Fibroblast of skin of left quadriceps (primary cell): ENCODE measurements at regions not wholly inside any gene's neighbourhood (a gene's known extent, or its start where the extent isn't known, plus 50 kb on each side); places are given as distances from the start of the nearest gene placed in this dataset.
A peak's percentile ranks its signal among the peaks of the same experiment; 100 is the strongest.

Experiments used
- DNase-seq, 2 experiments: peaks; one replicate each; pipeline ENCODE4 v3.0.0-alpha.2; 2013; ENCODE audit warnings: low read depth in 2 of 2

DNA sequence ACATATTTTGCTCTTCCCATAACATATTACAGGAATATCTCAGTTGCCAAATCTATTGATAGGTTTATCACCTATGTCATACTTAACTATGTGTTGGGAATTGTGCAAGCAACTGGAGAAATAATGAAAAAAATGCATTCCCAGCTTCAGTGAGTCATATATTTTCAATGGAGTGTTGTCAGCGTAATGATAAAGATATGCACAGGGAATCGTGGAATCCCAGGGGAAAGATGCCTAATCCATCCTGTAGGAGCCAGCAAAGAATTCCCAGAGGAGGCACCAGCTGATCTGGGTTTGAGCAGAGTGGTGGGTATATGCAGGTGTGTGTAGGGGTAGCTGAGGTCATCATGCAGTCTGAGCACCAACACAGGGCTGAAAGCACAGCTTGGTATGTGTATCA is 213.3 kb upstream of the DAB1 start:
- DNase-seq, result peak; percentile 91

GRCh38 chr1:57633881-57634280 is 210.0 kb upstream of the DAB1 start:
- no peak for DNase-seq

DNA sequence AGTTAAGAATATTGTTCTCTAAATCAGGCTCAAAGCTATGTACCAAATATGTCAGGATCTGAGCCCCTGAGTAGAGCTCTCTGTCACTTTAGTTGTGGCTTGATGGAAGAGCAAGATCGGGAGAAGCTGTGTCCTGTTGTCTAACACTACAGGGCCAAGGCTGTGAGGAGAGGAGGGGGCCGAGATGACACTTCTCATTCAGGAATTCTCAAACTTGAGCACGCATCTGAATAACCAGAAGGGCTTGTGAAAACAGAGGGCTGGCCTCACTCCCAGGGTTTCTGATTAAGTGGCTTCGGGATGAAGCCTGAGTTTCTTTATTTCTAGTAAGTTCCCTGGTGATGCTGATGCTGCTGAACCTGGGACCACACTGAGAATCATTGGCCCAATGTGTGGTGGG is 209.2 kb upstream of the DAB1 start:
- no peak for DNase-seq

GRCh38 chr1:57632401-57632800 is 208.5 kb upstream of the DAB1 start:
- DNase-seq, result peak; percentile 9 to 13

DNA sequence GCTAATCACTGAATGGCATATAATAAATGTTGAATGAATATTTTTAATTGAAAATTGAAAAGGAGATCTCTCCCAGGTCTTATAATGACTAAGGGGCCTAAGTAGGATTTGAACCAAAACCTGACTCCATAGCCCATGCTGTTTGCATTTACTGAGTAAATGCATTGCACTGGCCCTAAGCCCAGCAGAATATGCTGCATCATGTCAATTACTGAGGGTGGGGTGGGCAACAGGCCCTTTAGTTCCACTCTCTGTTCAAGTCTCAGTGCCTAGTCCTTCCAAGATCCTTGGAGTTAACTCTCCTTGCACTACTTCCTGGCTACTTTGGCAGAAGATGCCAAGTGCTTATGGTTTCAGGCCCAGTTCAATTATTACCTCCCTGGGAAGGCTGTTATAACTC is 203.8 kb upstream of the DAB1 start:
- no peak for DNase-seq

GRCh38 chr1:57623791-57624538 is 200.1 kb upstream of the DAB1 start:
- no peak for DNase-seq

DNA sequence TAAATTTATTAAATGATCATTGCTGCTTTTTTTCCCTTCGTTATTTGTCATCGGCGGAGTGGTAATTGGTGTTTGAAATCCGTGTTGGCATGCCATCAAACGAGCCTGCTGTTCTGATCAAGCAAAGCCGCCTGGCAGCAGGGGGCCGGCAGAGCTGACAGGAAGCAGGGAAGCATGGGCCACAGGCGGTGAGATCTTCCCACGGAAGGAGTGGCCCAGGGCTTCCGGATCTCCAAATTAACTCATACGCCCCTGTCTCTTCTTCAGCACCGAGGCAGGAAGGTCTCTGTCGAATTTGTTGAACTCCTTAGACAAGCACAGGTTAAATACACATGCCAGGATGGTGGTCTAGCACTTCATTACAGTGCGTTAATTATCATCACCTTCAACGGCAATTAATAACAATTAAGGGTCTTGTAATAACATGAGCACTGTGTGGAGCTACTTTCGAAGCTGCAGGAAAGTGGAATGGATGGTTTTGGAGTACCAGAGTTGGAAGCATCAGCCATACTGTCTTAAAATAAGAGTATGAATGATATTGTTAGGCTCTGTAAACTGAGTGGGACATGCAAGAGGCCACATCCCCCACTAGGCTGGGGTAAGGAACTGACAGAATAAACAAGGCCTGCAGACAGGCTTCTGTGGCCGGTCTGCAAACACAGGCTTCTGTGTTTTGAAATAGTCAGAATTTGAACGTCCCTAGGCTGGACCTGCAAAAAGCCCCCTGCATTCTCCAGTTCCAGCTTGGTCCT is 199.4 kb upstream of the DAB1 start:
- peak; percentile 8 to 14 for DNase-seq

DNA sequence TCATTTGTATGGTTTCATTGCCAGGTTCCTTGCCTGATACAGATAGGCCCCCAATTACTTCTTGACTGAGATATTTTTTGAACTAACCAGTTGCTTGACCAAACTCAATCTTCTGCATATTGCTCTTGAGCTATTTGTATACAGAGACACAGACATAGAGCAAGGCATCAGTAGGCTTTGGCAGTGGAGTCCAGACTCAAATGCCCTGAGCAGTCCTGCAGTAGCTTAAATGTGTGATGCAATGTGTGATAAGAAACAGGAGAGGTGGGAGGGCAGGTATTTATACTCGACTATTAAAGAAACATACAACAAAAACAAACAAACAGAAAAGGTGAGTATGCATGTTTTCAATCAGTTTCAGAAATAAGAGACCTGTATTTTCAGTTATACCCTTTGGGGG is 197.9 kb upstream of the DAB1 start:
- no peak for DNase-seq

DNA sequence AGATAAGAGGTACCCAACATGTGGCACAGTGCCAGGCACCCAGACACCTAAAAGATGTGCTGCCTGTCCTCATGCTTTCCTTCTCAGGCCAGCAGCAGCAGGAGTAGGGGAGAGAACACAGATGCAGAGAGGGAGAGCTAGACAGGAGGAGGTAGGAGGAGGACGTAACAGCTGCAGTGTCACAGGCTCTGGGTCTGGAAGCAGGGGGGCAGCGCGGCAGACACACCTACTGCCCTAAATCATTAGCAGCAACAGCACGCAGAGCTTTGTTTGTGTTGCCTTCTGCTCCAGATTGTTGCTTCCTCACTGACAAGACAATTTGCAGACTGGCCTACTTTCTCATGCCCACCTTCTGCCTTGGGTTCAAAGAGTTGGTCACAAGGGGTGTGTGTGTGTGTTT is 196.7 kb upstream of the DAB1 start:
- DNase-seq, result no peak

DNA sequence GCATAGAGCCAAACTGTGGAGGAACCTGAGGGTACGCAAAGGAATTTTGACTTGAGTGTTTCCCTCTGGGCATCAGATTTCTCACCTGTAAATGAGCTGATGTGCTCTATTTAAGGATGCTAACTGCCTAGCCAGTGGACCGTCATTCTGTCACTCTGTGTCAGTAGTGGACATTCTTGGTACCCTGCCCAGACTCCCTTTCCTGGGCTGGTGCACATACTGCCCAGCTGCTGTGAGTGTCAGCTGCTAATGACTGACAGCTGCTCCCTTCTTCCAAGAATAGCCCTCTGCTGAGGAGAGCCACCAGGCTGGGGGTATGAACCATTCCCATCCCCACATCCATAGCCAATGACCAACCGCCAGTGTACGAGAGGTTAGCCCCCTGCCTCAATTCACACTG is 193.1 kb upstream of the DAB1 start:
- no peak for DNase-seq

GRCh38 chr1:57615956-57616355 is 192.1 kb upstream of the DAB1 start:
- DNase-seq, result no peak

DNA sequence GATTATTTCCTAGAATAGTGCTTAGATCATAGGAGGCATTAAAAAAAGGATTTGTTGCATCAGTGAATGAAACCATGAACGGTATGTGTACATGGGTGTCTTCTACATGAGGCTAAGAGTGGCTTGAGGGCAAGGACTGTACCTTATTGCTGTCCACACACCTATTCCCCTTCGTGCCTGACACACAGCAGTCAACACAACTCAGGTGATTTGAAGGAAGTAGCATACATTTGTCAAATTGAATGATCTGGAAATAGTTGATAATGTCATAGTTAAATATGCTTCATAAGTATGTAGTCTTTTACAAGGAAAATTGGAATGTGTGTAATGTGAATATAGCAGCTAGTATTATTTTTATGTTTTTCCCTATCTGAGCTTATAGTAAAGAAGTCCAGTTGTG is 189.0 kb upstream of the DAB1 start:
- no peak for DNase-seq

GRCh38 chr1:57605933-57606332 is 182.1 kb upstream of the DAB1 start:
- no peak for DNase-seq

DNA sequence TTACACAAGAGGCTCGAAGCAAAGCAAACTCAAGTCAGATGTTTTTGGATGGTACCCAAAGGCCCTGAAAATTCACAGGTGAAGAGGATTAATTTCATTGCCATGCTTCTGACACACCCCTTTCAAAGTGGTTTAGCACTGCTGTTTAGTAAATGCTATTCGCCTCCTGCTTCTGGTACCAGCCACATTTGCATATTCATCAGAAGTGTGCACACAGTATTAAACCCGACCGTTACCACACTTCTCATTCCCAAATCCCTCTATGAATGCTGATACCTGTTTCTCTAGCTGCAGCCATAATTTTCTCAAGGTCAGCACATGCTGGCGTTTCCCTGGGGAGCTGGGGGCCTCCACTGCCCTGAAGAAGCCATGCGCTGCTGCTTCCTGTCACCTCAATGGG is 179.8 kb upstream of the DAB1 start:
- DNase-seq, result no peak

GRCh38 chr1:57600424-57600823 is 176.6 kb upstream of the DAB1 start:
- DNase-seq, result no peak

- DNase-seq, result peak; percentile 69
Measured at GRCh38 chr1:57599236-57599994, 175.6 kb upstream of the DAB1 start.

DNA sequence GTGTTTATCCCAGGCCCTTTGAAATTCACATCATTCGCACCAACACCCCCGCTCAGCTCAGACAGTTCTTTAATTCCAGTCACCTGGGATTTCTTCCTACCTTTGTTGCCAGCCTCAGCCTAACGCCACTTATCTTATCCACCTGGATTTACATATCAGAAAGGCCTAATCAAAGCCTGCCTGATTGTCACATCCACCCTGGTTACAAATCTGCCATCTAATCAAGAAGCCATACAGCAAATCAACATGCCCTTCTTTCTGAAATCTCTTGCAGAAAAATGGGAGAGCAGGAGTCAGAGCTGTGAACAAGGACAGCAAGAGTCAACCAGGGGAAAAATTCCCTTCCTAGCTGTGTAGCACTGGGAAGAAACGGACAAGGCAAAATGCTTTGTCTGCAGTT is 173.2 kb upstream of the DAB1 start:
- DNase-seq, result no peak

DNA sequence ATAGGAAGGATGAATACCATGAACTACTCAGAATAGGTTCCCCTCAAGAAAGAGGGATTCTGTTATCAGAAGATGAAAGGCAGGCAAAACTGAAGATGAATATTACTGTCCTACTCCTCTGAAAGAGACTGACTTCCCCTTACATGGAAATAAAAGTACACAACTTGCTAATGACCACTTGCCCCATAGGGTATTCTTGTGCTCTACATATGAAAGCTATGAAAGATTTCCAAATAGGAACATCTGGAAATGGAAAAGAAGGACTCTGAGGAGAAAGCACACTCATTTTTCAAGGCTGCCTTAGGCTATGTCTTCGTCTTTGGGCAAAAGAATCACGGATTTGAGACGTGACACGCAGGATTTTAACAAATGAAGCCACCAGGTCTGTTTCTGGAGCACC is 170.1 kb upstream of the DAB1 start:
- DNase-seq, result no peak

DNA sequence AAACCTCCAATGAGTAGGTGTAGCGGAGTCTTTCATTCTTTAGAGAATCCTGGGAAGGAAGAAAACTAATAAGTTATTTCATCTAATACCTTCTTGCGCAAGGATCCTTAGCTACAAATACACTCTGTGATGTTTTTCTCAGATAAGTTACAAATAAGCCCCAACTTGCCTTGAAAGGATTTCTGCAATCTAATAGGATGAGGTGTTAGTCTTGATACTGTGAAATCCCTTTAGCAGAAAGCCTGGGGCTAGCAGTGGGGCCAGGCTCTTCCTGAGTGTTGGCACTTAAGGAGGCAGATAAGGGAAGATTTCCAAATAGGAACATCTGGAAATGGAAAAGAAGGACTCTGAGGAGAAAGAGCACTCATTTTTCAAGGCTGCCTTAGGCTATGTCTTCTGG is 168.0 kb upstream of the DAB1 start:
- DNase-seq, result no peak

DNA sequence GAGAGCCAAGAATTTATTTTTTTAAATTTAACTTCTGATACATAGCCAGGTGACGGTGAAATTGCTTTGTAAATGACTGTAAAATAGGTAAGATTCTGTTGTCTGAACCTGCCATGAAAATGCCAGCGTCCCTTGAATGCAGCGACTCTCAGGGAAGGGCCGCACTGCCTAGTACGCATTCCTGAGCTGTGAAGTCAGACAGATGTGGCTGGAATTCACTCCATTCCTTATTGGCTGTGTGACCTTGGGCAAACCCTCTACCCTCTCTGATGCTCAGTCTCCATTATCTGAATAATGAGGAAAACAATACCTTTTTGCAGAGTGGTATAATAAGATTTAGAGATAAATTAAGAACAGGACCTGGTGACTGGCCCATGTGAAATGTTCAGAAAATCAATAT is 167.1 kb upstream of the DAB1 start:
- no peak for DNase-seq

GRCh38 chr1:57586842-57587241 is 163.0 kb upstream of the DAB1 start:
- no peak for DNase-seq

- no peak for DNase-seq
Measured at GRCh38 chr1:57578680-57579079, 154.8 kb upstream of the DAB1 start.

DNA sequence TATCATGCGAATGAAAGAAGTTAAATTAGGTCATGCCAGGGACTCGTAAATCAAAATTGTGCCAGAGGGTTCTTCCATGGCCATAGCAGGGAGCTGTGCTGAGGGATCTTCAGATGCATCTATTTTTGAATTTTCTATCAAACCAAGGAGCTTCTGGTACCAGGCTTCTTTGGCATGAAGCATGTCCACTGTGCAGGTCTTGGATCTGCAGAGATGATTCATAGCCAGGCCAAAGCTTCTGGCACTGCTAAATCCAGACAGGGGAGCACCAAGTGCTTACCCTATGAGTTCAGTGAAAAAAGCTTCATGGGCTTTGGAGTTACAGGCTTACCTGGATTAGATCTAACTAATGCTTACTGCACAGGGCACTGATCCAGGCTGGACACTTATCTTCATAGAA is 154.2 kb upstream of the DAB1 start:
- no peak for DNase-seq
